SK-N-SH (cell line): ENCODE measurements at regions not wholly inside any gene's neighbourhood (a gene's known extent, or its start where the extent isn't known, plus 50 kb on each side); places are given as distances from the start of the nearest gene placed in this dataset.

ENCODE experiments used
- CTCF ChIA-PET: fragments of 300-600, 350-600 bp; formaldehyde crosslinking; extraction: SDS; loops from one replicate; lab custom pipeline; 2021; lab: Yijun Ruan, JAX
- POLR2A ChIA-PET: fragments of 350-600 bp; sonication (Branson Sonifier 250); formaldehyde crosslinking; extraction: SDS; loops from one replicate; lab custom pipeline; 2020; ENCODE audit warnings: antibody characterized with exemption, inconsistent platforms; lab: Yijun Ruan, JAX
- DNase-seq: peaks from one replicate; pipeline ENCODE4 v3.0.0; 2012
- H2AFZ ChIP-seq: fragments of 200-600 bp; sonication (generic); 2 replicates; pipeline ENCODE4 v1.8.1; 2016; ENCODE audit warnings: antibody characterized with exemption, mild to moderate bottlenecking, low read depth
- H3F3A ChIP-seq: fragments of 200-600 bp; sonication (generic); replicated peaks from 2 replicates; pipeline ENCODE3; 2016; ENCODE audit warnings: antibody characterized with exemption, mild to moderate bottlenecking; ENCODE audit not compliant: insufficient read depth
- H3K27ac ChIP-seq, 2 experiments: fragments of 200-500 bp in 1 of 2; fragments of 200-600 bp in 1 of 2; sonication (Bioruptor generic) in 1 of 2; sonication (generic), shearing (Covaris generic) in 1 of 2; 2 replicates each; pipeline versions ENCODE4 v1.5.1 to v1.6.1; 2014 to 2016; ENCODE audit warnings: low read depth in 2 of 2, inconsistent platforms in 1 of 2, low read length in 1 of 2, mild to moderate bottlenecking in 1 of 2, mixed read lengths in 1 of 2
- H3K27me3 ChIP-seq: fragments of 200-600 bp; sonication (generic), shearing (Covaris generic); 2 replicates; pipeline ENCODE4 v1.6.1; 2016; ENCODE audit warnings: mixed run types; ENCODE audit not compliant: insufficient read depth
- H3K36me3 ChIP-seq, 2 experiments: fragments of 200-500 bp in 1 of 2; fragments of 200-600 bp in 1 of 2; sonication (Bioruptor generic) in 1 of 2; sonication (generic) in 1 of 2; replicated peaks in 1 of 2; 2 replicates each; pipeline versions ENCODE3 to v1.5.1; 2014 to 2016; ENCODE audit warnings: low read length in 1 of 2, mild to moderate bottlenecking in 1 of 2; ENCODE audit not compliant: insufficient read depth in 2 of 2, control insufficient read depth in 1 of 2
- H3K4me1 ChIP-seq, 2 experiments: fragments of 200-500 bp in 1 of 2; fragments of 200-600 bp in 1 of 2; sonication (Bioruptor generic) in 1 of 2; sonication (generic), shearing (Covaris generic) in 1 of 2; 2 replicates each; pipeline versions ENCODE4 v1.5.1 to v1.6.1; 2014 to 2016; ENCODE audit warnings: low read depth in 1 of 2, low read length in 1 of 2, mixed run types in 1 of 2; ENCODE audit not compliant: insufficient read depth in 2 of 2, control insufficient read depth in 1 of 2
- H3K4me2 ChIP-seq: fragments of 200-600 bp; sonication (generic), shearing (Covaris generic); 2 replicates; pipeline ENCODE4 v1.6.1; 2017; ENCODE audit warnings: mixed run types
- H3K4me3 ChIP-seq, 2 experiments: fragments of 200-500 bp in 1 of 2; fragments of 200-600 bp in 1 of 2; sonication (Bioruptor generic) in 1 of 2; sonication (generic), shearing (Covaris generic) in 1 of 2; 2 replicates each; pipeline versions ENCODE4 v1.5.1 to v1.8.1; 2014 to 2016; ENCODE audit warnings: low read depth in 2 of 2, inconsistent platforms in 1 of 2, low read length in 1 of 2, mild to moderate bottlenecking in 1 of 2, mixed read lengths in 1 of 2, moderate library complexity in 1 of 2
- H3K79me2 ChIP-seq: fragments of 200-600 bp; sonication (generic); 2 replicates; pipeline ENCODE4 v1.8.1; 2017; ENCODE audit warnings: mild to moderate bottlenecking; ENCODE audit not compliant: insufficient read depth
- H3K9ac ChIP-seq: fragments of 200-600 bp; sonication (generic); 2 replicates; pipeline ENCODE4 v1.6.1; 2017; ENCODE audit warnings: mixed run types
- H3K9me2 ChIP-seq: fragments of 200-600 bp; sonication (generic); 2 replicates; pipeline ENCODE4 v1.6.1; 2017; ENCODE audit warnings: mixed run types
- H3K9me3 ChIP-seq: fragments of 200-600 bp; sonication (generic); 2 replicates; pipeline ENCODE4 v1.6.1; 2017; ENCODE audit warnings: mixed run types, mild to moderate bottlenecking, moderate library complexity
- H4K20me1 ChIP-seq: fragments of 200-600 bp; sonication (generic); 2 replicates; pipeline ENCODE4 v1.6.1; 2017; ENCODE audit warnings: mild to moderate bottlenecking, mixed run types; ENCODE audit not compliant: insufficient read depth
- ELF1 ChIP-seq: IDR thresholded peaks from 2 replicates; pipeline ENCODE4 v1.4.0; 2012
- GATA2 ChIP-seq: sonication (generic); formaldehyde crosslinking; IDR thresholded peaks from 2 replicates; pipeline ENCODE4 v1.5.0; 2020; ENCODE audit warnings: mild to moderate bottlenecking, missing genetic modification reagents
- MXI1 ChIP-seq: IDR thresholded peaks from 2 replicates; pipeline ENCODE4 v1.6.1; 2012; ENCODE audit warnings: mild to moderate bottlenecking, low read depth, low read length, improper control_type of control experiment
- POLR2AphosphoS5 ChIP-seq: IDR thresholded peaks from 2 replicates; pipeline ENCODE4 v1.6.1; 2012; ENCODE audit warnings: low read depth, low read length
- RAD21 ChIP-seq: IDR thresholded peaks from 2 replicates; pipeline ENCODE4 v1.6.1; 2012; ENCODE audit warnings: mild to moderate bottlenecking, low read length
- RCOR1 ChIP-seq: fragments of 150-350 bp; IDR thresholded peaks from 2 replicates; pipeline ENCODE4 v1.6.1; 2017; ENCODE audit warnings: antibody characterized with exemption, low read length
- RFX5 ChIP-seq: IDR thresholded peaks from 2 replicates; pipeline ENCODE4 v1.6.1; 2012; ENCODE audit warnings: mild to moderate bottlenecking, improper control_type of control experiment, low read length
- SIN3A ChIP-seq: IDR thresholded peaks from 2 replicates; pipeline ENCODE4 v1.6.1; 2012; ENCODE audit warnings: low read depth, mild to moderate bottlenecking, low read length, moderate library complexity, borderline replicate concordance
- TCF12 ChIP-seq: IDR thresholded peaks from 2 replicates; pipeline ENCODE4 v1.4.0; 2012
- TEAD4 ChIP-seq: IDR thresholded peaks from 2 replicates; pipeline ENCODE4 v1.4.0; 2012; ENCODE audit warnings: mild to moderate bottlenecking, borderline replicate concordance; ENCODE audit not compliant: insufficient read depth
- WGBS: methylation state at CpG from one replicate; pipeline ENCODE4 v1.1.6; 2017; ENCODE audit warnings: low lambda C conversion rate; 5-methylcytosine and 5-hydroxymethylcytosine counted together
- TF ChIP-seq, protein P1 (sequence below): IDR thresholded peaks from 2 replicates; pipeline ENCODE4; 2012
- TF ChIP-seq, protein P2 (sequence below): fragments of 150-350 bp; IDR thresholded peaks from 2 replicates; pipeline ENCODE4 v1.6.1; 2017; ENCODE audit warnings: antibody characterized with exemption, low read length, low read depth, borderline replicate concordance
- TF ChIP-seq, protein P3 (sequence below): fragments of 200-600 bp; sonication (generic); IDR thresholded peaks from 2 replicates; pipeline ENCODE4 v1.6.1; 2017; ENCODE audit warnings: antibody characterized with exemption, mild to moderate bottlenecking, moderate library complexity

DNA sequence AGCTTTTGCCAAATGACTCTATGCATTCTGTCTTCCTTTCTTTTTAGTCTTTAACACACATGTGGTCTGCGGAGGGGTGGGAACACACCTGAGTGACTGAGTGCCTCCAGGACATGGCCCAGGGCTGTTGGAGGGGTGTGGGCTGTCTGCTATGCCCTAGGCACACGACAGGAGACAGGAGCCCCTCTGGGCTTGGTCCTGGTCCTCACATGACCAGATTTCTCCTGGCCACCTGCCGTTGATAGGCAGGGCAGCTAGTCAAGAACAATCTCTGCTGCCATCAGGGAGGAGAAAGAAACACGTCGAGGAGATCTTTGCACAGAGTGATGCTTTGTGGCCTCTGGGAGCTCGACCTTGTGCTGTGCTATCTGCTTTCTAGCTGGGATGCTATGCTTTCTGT is 176.6 kb downstream of the KLF13 start:
- no peaks in the 10 kb centered on the region for H3K27me3 ChIP-seq
- H2AFZ ChIP-seq, result no peak overlapping the region
- CTCF ChIA-PET, result interaction anchor here (1.1 to 3.9 kb wide), 2 partner anchors 15 kb away, joined by 5 to 13 read pairs; no protein-coding TSS in a partner anchor
- no peak overlapping the region for H3K4me2 ChIP-seq
- H3K9me3 ChIP-seq, result no peaks in the 10 kb centered on the region
- H4K20me1 ChIP-seq, result no peaks in the 10 kb centered on the region
- no peaks in the 10 kb centered on the region for H3F3A ChIP-seq
- no peaks in the 10 kb centered on the region for H3K9me2 ChIP-seq
- H3K4me1 ChIP-seq, result peaks cover 0 to 21% of the 10 kb centered on the region in 2 experiments; a peak in 2 of 4 replicates
- no peak overlapping the region for H3K27ac ChIP-seq
- TF ChIP-seq, protein P1, sequence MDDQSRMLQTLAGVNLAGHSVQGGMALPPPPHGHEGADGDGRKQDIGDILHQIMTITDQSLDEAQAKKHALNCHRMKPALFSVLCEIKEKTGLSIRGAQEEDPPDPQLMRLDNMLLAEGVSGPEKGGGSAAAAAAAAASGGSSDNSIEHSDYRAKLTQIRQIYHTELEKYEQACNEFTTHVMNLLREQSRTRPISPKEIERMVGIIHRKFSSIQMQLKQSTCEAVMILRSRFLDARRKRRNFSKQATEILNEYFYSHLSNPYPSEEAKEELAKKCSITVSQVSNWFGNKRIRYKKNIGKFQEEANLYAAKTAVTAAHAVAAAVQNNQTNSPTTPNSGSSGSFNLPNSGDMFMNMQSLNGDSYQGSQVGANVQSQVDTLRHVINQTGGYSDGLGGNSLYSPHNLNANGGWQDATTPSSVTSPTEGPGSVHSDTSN, result no peak
- no peak for TF ChIP-seq RFX5
- no peak for TF ChIP-seq POLR2AphosphoS5
- TF ChIP-seq GATA2 (CRISPR knock-in tag), result no peak
- TF ChIP-seq, protein P2, sequence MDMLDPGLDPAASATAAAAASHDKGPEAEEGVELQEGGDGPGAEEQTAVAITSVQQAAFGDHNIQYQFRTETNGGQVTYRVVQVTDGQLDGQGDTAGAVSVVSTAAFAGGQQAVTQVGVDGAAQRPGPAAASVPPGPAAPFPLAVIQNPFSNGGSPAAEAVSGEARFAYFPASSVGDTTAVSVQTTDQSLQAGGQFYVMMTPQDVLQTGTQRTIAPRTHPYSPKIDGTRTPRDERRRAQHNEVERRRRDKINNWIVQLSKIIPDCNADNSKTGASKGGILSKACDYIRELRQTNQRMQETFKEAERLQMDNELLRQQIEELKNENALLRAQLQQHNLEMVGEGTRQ, result no peak
- TF ChIP-seq MXI1, result no peak
- TF ChIP-seq TCF12, result no peak
- no peak for TF ChIP-seq RCOR1
- no peak for TF ChIP-seq ELF1
- no peak for TF ChIP-seq TEAD4
- TF ChIP-seq, protein P3, sequence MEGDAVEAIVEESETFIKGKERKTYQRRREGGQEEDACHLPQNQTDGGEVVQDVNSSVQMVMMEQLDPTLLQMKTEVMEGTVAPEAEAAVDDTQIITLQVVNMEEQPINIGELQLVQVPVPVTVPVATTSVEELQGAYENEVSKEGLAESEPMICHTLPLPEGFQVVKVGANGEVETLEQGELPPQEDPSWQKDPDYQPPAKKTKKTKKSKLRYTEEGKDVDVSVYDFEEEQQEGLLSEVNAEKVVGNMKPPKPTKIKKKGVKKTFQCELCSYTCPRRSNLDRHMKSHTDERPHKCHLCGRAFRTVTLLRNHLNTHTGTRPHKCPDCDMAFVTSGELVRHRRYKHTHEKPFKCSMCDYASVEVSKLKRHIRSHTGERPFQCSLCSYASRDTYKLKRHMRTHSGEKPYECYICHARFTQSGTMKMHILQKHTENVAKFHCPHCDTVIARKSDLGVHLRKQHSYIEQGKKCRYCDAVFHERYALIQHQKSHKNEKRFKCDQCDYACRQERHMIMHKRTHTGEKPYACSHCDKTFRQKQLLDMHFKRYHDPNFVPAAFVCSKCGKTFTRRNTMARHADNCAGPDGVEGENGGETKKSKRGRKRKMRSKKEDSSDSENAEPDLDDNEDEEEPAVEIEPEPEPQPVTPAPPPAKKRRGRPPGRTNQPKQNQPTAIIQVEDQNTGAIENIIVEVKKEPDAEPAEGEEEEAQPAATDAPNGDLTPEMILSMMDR, result no peak
- no peak for DNase-seq
- POLR2A ChIA-PET, result no interaction called here
- no peaks in the 10 kb centered on the region for H3K79me2 ChIP-seq
- no peaks in the 10 kb centered on the region for H3K36me3 ChIP-seq
- H3K9ac ChIP-seq, result no peak overlapping the region
- 17% methylated on average over 6 of the region's 6 CpGs for WGBS
- no peak overlapping the region for H3K4me3 ChIP-seq

DNA sequence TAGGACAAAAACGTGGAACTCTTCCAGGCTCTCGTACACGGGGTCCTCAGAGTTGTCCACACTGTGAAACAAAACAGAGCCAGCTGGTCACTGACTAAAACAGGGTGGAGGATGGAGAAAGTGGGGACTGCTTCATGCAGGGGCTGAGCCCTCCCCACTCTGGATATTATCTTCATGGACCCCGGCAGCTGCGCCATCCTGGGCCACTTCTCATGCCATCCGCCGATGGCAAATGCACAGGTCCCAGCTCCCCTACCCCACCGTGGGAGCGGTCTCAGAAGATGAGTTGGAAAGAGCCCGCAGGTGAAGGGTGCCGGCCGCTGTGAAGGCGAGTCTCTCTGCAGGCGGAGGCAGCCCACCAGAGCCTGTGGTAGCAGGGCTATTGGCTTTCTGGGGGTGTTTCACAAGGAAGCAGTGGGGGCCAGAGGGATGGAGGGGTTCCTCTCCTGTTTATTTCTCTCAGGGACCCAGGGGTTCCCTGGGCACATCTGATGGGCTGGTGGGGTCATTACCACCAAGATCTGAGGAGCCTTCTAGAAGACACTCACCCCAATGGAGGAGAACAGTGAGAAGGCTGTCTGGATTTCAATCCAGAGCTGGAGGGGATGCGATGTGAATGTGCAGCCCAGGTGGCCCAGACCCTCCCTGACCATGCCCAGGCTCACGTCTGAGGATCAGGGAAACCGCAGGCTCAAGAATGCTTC is 177.3 kb downstream of the KLF13 start:
- Histone ChIP-seq H3K27ac (no peak overlapping the region), H3K36me3 (no peaks in the 10 kb centered on the region), H3K4me3 (no peak overlapping the region), H3K9ac (no peak overlapping the region), H3K27me3 (no peaks in the 10 kb centered on the region), H3K4me2 (no peak overlapping the region), H3K4me1 (peaks cover 0 to 21% of the 10 kb centered on the region in 2 experiments; a peak in 2 of 4 replicates), H4K20me1 (no peaks in the 10 kb centered on the region), H3K9me2 (no peaks in the 10 kb centered on the region), H2AFZ (no peak overlapping the region), H3K9me3 (no peaks in the 10 kb centered on the region), H3F3A (no peaks in the 10 kb centered on the region), H3K79me2 (no peaks in the 10 kb centered on the region)
- 72% methylated on average over 17 of the region's 17 CpGs for WGBS
- DNase-seq, result no peak
- ChIA-PET CTCF (interaction anchor here (1.3 to 3.9 kb wide), 2 partner anchors 16 to 471 kb away, joined by 5 to 13 read pairs; no protein-coding TSS in a partner anchor), POLR2A (no interaction called here)
- TF ChIP-seq RAD21 (no peak), TEAD4 (no peak), SIN3A (no peak)
- TF ChIP-seq, protein P3, result no peak
